CD4-positive, alpha-beta memory T cell (primary cell): ENCODE measurements at regions not wholly inside any gene's neighbourhood (a gene's known extent, or its start where the extent isn't known, plus 50 kb on each side); places are given as distances from the start of the nearest gene placed in this dataset.

Source experiments
- CTCF ChIA-PET: fragments of 350-600 bp; sonication (Branson Sonifier 250); formaldehyde crosslinking; loops from one replicate; lab custom pipeline; 2021; ENCODE audit warnings: inconsistent platforms; ENCODE audit not compliant: partially characterized antibody; lab: Charles Lee
- POLR2A ChIA-PET: fragments of 350-600 bp; sonication (Branson Sonifier 250); formaldehyde crosslinking; loops from one replicate; lab custom pipeline; 2021; ENCODE audit not compliant: partially characterized antibody; lab: Charles Lee
- DNase-seq, 5 donors: peaks; one replicate each; pipeline versions ENCODE4 v3.0.0 to v3.0.0-alpha.2; 2020 to 2022; ENCODE audit warnings: mixed read lengths in 1 of 5
- H3K27ac ChIP-seq: one replicate; pipeline ENCODE4 v1.7.0; 2013; ENCODE audit warnings: low read depth, low read length
- H3K27me3 ChIP-seq: 2 replicates; pipeline ENCODE4 v1.7.0; 2013; ENCODE audit warnings: mild to moderate bottlenecking, low read length, moderate library complexity; ENCODE audit not compliant: insufficient read depth
- H3K36me3 ChIP-seq: 2 replicates; pipeline ENCODE4 v1.7.0; 2013; ENCODE audit warnings: mild to moderate bottlenecking, low read length, moderate library complexity; ENCODE audit not compliant: insufficient read depth
- H3K4me1 ChIP-seq: 2 replicates; pipeline ENCODE4 v1.7.0; 2013; ENCODE audit warnings: mild to moderate bottlenecking, low read length, moderate library complexity; ENCODE audit not compliant: insufficient read depth
- H3K4me3 ChIP-seq, 2 donors: one replicate each; pipeline ENCODE4 v1.7.0; 2013; ENCODE audit warnings: low read length in 2 of 2, mild to moderate bottlenecking in 1 of 2
- H3K9me3 ChIP-seq, 2 donors: one replicate each; pipeline ENCODE4 v1.7.0; 2013; ENCODE audit warnings: low read length in 2 of 2, control low read depth in 1 of 2; ENCODE audit not compliant: control insufficient read depth in 1 of 2
- H3K27ac Mint-ChIP-seq, 7 donors: one replicate each; pipeline ENCODE4 v1.8.0; 2020 to 2021; ENCODE audit warnings: mixed read lengths in 7 of 7, mild to moderate bottlenecking in 6 of 7, inconsistent platforms in 3 of 7, moderate library complexity in 3 of 7
- H3K27me3 Mint-ChIP-seq, 2 donors: one replicate each; pipeline ENCODE4 v1.8.0; 2020 to 2021; ENCODE audit warnings: mixed read lengths in 2 of 2
- H3K36me3 Mint-ChIP-seq, 2 donors: one replicate each; pipeline ENCODE4 v1.8.0; 2020 to 2021; ENCODE audit warnings: mixed read lengths in 2 of 2, inconsistent platforms in 1 of 2, mild to moderate bottlenecking in 1 of 2
- H3K4me1 Mint-ChIP-seq, 4 donors: one replicate each; pipeline ENCODE4 v1.8.0; 2020 to 2021; ENCODE audit warnings: mixed read lengths in 4 of 4, mild to moderate bottlenecking in 1 of 4
- H3K4me3 Mint-ChIP-seq, 8 donors: one replicate each; pipeline ENCODE4 v1.8.0; 2020 to 2021; ENCODE audit warnings: mixed read lengths in 8 of 8, mild to moderate bottlenecking in 7 of 8, moderate library complexity in 6 of 8, inconsistent platforms in 3 of 8
- H3K9me3 Mint-ChIP-seq, 8 donors: one replicate each; pipeline ENCODE4 v1.8.0; 2020 to 2021; ENCODE audit warnings: mixed read lengths in 8 of 8, mild to moderate bottlenecking in 5 of 8, inconsistent platforms in 3 of 8, moderate library complexity in 1 of 8
- intact Hi-C: fragments of 100-400 bp; cut with micrococcal nuclease; formaldehyde crosslinking; loops from one replicate; pipeline ENCODE4 v1.15.1; 2023

DNA sequence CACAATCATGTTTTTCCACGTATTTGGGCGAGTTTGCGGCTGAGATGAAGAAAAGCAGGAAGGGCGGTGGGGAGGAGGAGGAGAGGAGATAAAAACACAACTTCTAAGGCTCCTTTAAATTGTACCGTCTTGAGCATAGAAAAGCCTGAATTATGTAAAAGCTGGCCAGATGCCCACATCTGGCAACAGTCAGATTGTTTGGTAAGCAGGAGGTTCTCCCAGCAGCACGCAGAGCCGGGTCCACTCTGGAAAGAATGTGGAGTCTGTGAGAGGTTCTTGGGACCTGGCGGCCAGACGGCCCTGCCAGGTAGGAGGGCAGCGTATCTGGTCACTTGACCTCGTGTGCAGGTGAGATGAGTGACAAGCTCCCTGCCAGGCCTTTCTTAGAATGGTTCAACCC, 215.3 kb upstream of the APCDD1 start:
- H3K27ac ChIP-seq = no peak overlapping the region
- no peaks in the 10 kb centered on the region for H3K9me3 ChIP-seq
- H3K27ac Mint-ChIP-seq = no peak overlapping the region
- no peaks in the 10 kb centered on the region for H3K36me3 ChIP-seq
- DNase-seq = no peak
- H3K9me3 Mint-ChIP-seq = peaks cover 0 to 3% (median 0%) of the 10 kb centered on the region in 8 donors
- intact Hi-C loops = no loop called here
- no peak overlapping the region for H3K4me3 ChIP-seq
- H3K36me3 Mint-ChIP-seq = no peaks in the 10 kb centered on the region
- H3K4me3 Mint-ChIP-seq = no peak overlapping the region
- no peaks in the 10 kb centered on the region for H3K27me3 ChIP-seq
- peaks cover 0 to under 1% of the 10 kb centered on the region in 2 donors for H3K27me3 Mint-ChIP-seq
- ChIA-PET POLR2A (no interaction called here), CTCF (no interaction called here)
- H3K4me1 ChIP-seq = no peaks in the 10 kb centered on the region
- H3K4me1 Mint-ChIP-seq = no peaks in the 10 kb centered on the region

- H3K4me1 Mint-ChIP-seq = no peaks in the 10 kb centered on the region
- Histone ChIP-seq H3K4me1 (no peaks in the 10 kb centered on the region), H3K27ac (no peak overlapping the region), H3K4me3 (no peak overlapping the region), H3K27me3 (no peaks in the 10 kb centered on the region), H3K36me3 (no peaks in the 10 kb centered on the region), H3K9me3 (no peaks in the 10 kb centered on the region)
- H3K27me3 Mint-ChIP-seq = no peaks in the 10 kb centered on the region
- CTCF ChIA-PET = no interaction called here
- no peaks in the 10 kb centered on the region for H3K36me3 Mint-ChIP-seq
- no peak overlapping the region for H3K4me3 Mint-ChIP-seq
- intact Hi-C loops = no loop called here
- DNase-seq = no peak
- H3K27ac Mint-ChIP-seq = no peak overlapping the region
- POLR2A ChIA-PET = no interaction called here
- peaks cover 0 to under 1% (median 0%) of the 10 kb centered on the region in 8 donors for H3K9me3 Mint-ChIP-seq
These were observed 214.3 kb upstream of the APCDD1 start for GRCh38 chr18:10239991-10240634.

- Histone ChIP-seq H3K9me3 (no peaks in the 10 kb centered on the region), H3K4me1 (no peaks in the 10 kb centered on the region), H3K27me3 (no peaks in the 10 kb centered on the region), H3K4me3 (no peak overlapping the region), H3K27ac (no peak overlapping the region), H3K36me3 (no peaks in the 10 kb centered on the region)
- H3K9me3 Mint-ChIP-seq = no peaks in the 10 kb centered on the region
- no peak for DNase-seq
- no peak overlapping the region for H3K27ac Mint-ChIP-seq
- POLR2A ChIA-PET = no interaction called here
- no peaks in the 10 kb centered on the region for H3K4me1 Mint-ChIP-seq
- CTCF ChIA-PET = no interaction called here
- H3K4me3 Mint-ChIP-seq = no peak overlapping the region
- H3K36me3 Mint-ChIP-seq = no peaks in the 10 kb centered on the region
- no peaks in the 10 kb centered on the region for H3K27me3 Mint-ChIP-seq
- intact Hi-C loops = no loop called here
These were observed 213.5 kb upstream of the APCDD1 start for GRCh38 chr18:10240973-10241372.

DNA sequence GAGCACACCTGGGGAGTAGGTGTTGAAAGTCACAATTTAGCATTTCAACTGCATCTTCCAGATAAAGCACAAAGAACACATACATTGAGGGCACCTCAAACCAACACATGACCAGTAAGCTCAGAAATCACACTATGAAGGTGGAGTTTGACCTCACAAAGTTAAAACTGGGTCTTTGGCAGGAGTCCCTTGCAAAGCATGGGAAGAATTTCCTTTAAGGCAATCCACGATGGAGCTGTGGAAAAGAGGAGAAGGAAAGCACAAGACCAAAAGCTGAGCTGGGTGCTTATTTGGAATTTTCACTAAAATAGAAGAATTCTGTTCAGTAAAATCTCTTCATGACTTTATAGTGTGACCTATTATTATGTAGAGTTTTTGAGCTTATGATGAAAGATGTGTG, 212.9 kb upstream of the APCDD1 start:
- intact Hi-C loops = no loop called here
- H3K9me3 Mint-ChIP-seq = no peaks in the 10 kb centered on the region
- H3K27me3 ChIP-seq = no peaks in the 10 kb centered on the region
- no peak overlapping the region for H3K4me3 Mint-ChIP-seq
- no peaks in the 10 kb centered on the region for H3K4me1 Mint-ChIP-seq
- POLR2A ChIA-PET = no interaction called here
- no peaks in the 10 kb centered on the region for H3K9me3 ChIP-seq
- H3K27ac ChIP-seq = no peak overlapping the region
- H3K27me3 Mint-ChIP-seq = no peaks in the 10 kb centered on the region
- CTCF ChIA-PET = no interaction called here
- no peak overlapping the region for H3K4me3 ChIP-seq
- no peaks in the 10 kb centered on the region for H3K36me3 ChIP-seq
- no peak for DNase-seq
- no peak overlapping the region for H3K27ac Mint-ChIP-seq
- no peaks in the 10 kb centered on the region for H3K36me3 Mint-ChIP-seq
- H3K4me1 ChIP-seq = no peaks in the 10 kb centered on the region

GRCh38 chr18:10242936-10243680, 211.3 kb upstream of the APCDD1 start:
- no peaks in the 10 kb centered on the region for H3K36me3 Mint-ChIP-seq
- ChIA-PET CTCF (no interaction called here), POLR2A (no interaction called here)
- H3K27me3 Mint-ChIP-seq = peaks cover 0 to 3% of the 10 kb centered on the region in 2 donors
- H3K4me3 ChIP-seq = no peak overlapping the region
- H3K36me3 ChIP-seq = no peaks in the 10 kb centered on the region
- H3K9me3 Mint-ChIP-seq = no peaks in the 10 kb centered on the region
- intact Hi-C loops = no loop called here
- no peak for DNase-seq
- no peaks in the 10 kb centered on the region for H3K27me3 ChIP-seq
- H3K4me1 ChIP-seq = no peaks in the 10 kb centered on the region
- H3K4me1 Mint-ChIP-seq = no peaks in the 10 kb centered on the region
- H3K27ac Mint-ChIP-seq = no peak overlapping the region
- H3K9me3 ChIP-seq = no peaks in the 10 kb centered on the region
- no peak overlapping the region for H3K4me3 Mint-ChIP-seq
- no peak overlapping the region for H3K27ac ChIP-seq

DNA sequence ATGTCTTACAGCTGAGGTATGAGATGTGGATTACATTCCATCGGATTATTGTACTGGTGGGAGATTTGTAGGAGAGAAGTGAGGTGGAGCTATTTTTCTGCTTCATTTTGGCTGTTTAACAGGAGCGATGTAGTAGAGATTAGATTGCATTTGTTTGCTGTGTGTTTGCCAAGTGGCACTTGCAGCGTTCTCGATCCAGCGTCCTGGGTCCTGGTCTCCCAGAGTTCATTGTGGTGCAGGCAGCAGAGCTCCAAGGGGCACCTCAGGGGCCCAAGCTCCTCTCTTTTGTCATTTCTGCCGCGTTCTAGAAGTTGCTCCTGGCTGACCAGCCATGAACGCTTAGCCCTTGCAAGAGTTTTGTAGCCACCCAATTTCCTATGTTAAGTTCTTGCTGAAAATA, 210.1 kb upstream of the APCDD1 start:
- Mint-ChIP-seq H3K27me3 (peaks cover 0 to 3% of the 10 kb centered on the region in 2 donors), H3K4me1 (no peaks in the 10 kb centered on the region), H3K4me3 (no peak overlapping the region), H3K9me3 (no peaks in the 10 kb centered on the region), H3K36me3 (no peaks in the 10 kb centered on the region), H3K27ac (no peak overlapping the region)
- Histone ChIP-seq H3K27ac (no peak overlapping the region), H3K36me3 (no peaks in the 10 kb centered on the region), H3K27me3 (no peaks in the 10 kb centered on the region), H3K9me3 (no peaks in the 10 kb centered on the region), H3K4me3 (no peak overlapping the region), H3K4me1 (no peaks in the 10 kb centered on the region)
- POLR2A ChIA-PET = no interaction called here
- intact Hi-C loops = no loop called here
- CTCF ChIA-PET = no interaction called here
- no peak for DNase-seq

DNA sequence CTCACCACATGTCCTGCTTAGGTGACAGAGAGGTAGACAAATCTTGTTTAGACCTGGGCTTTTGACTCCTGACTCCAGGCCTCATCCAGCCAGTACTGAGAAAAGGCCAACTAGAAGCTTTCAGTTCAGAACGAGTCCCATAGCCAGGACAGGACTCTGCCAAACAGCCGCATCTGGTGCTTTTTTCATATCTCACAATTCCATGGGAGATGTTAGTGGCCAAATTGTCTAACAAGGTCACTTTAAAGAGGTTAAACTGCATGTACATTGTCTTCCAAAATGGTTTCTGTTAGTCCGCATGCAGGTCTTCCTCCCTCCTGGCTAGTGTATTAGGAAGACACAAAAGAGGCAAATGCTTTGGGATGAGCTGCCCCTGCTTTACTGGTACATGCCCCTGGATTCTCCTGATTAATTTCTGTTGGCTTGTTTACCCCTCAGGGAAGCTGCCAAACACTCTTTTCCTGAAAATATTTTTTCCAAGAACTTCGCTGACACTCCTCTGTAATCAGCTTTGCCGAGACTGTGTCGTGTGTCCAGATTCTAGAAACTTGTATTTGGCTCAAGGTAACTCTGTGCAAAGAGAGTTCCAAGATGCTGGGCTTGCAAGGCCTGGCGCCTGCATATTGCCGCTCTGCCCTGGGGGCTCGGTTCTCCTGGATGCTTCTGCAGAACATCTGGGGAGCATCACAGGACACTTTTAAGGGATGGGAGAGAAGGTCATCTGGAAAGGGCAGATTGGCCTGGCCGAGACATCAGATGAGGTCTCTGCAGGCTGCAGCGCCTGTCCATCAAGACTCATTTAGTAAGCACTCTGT, 209.2 kb upstream of the APCDD1 start:
- H3K4me3 ChIP-seq = no peak overlapping the region
- no peak overlapping the region for H3K4me3 Mint-ChIP-seq
- no peaks in the 10 kb centered on the region for H3K36me3 ChIP-seq
- H3K27ac Mint-ChIP-seq = no peak overlapping the region
- peaks cover 0 to 3% of the 10 kb centered on the region in 2 donors for H3K27me3 Mint-ChIP-seq
- no peaks in the 10 kb centered on the region for H3K4me1 ChIP-seq
- ChIA-PET POLR2A (no interaction called here), CTCF (no interaction called here)
- DNase-seq = no peak
- H3K27ac ChIP-seq = no peak overlapping the region
- no peaks in the 10 kb centered on the region for H3K36me3 Mint-ChIP-seq
- no peaks in the 10 kb centered on the region for H3K27me3 ChIP-seq
- no peaks in the 10 kb centered on the region for H3K9me3 ChIP-seq
- no peaks in the 10 kb centered on the region for H3K9me3 Mint-ChIP-seq
- intact Hi-C loops = no loop called here
- H3K4me1 Mint-ChIP-seq = no peaks in the 10 kb centered on the region
